ENCODE measurements at regions not wholly inside any gene's neighbourhood (a gene's known extent, or its start where the extent isn't known, plus 50 kb on each side); places are given as distances from the start of the nearest gene placed in this dataset.

GRCh38 chr7:118792682-118793081 lies 568.2 kb downstream of the ANKRD7 start:
- no peak for TF ChIP-seq POLR2A (IDR thresholded peaks at IDR 0.05; ENCODE audit: low read depth, low read length)
- DNase-seq (ENCODE audit: insufficient read length, low spot score) (no peak), FAIRE-seq (no peak)

GRCh38 chr7:118793582-118793981 lies 569.1 kb downstream of the ANKRD7 start:
- TF ChIP-seq POLR2A (IDR thresholded peaks at IDR 0.05; ENCODE audit: low read depth, low read length), result no peak
- FAIRE-seq (no peak), DNase-seq (ENCODE audit: insufficient read length, low spot score) (no peak)

- FAIRE-seq (no peak), DNase-seq (ENCODE audit: insufficient read length, low spot score) (no peak)
- TF ChIP-seq POLR2A (IDR thresholded peaks at IDR 0.05; ENCODE audit: low read depth, low read length), result no peak
These were observed 569.9 kb downstream of the ANKRD7 start for GRCh38 chr7:118794419-118794818.

GRCh38 chr7:118801366-118801765 lies 576.9 kb downstream of the ANKRD7 start:
- TF ChIP-seq POLR2A (IDR thresholded peaks at IDR 0.05; ENCODE audit: low read depth, low read length), result no peak
- FAIRE-seq, result no peak
- no peak for DNase-seq (ENCODE audit: insufficient read length, low spot score)

- DNase-seq (ENCODE audit: insufficient read length, low spot score), result no peak
- no peak for FAIRE-seq
- no peak for TF ChIP-seq POLR2A (IDR thresholded peaks at IDR 0.05; ENCODE audit: low read depth, low read length)
These were observed 578.2 kb downstream of the ANKRD7 start for GRCh38 chr7:118802726-118803125.

- no peak for FAIRE-seq
These were observed 601.7 kb downstream of the ANKRD7 start for GRCh38 chr7:118826246-118826645.

GRCh38 chr7:118836933-118837332 lies 612.4 kb downstream of the ANKRD7 start:
- no peak for TF ChIP-seq POLR2A (IDR thresholded peaks at IDR 0.05; ENCODE audit: low read depth, low read length)
- no peak for DNase-seq (ENCODE audit: insufficient read length, low spot score)
- FAIRE-seq, result no peak

More at GRCh38 chr7:118826246-118826645, 601.7 kb downstream of the ANKRD7 start:
- no peak for DNase-seq (ENCODE audit: insufficient read length, low spot score)
- no peak for TF ChIP-seq POLR2A (IDR thresholded peaks at IDR 0.05; ENCODE audit: low read depth, low read length)

- no peak for FAIRE-seq
- no peak for DNase-seq (ENCODE audit: insufficient read length, low spot score)
- TF ChIP-seq POLR2A (IDR thresholded peaks at IDR 0.05; ENCODE audit: low read depth, low read length), result no peak
These were observed 615.0 kb downstream of the ANKRD7 start for GRCh38 chr7:118839515-118839914.

- TF ChIP-seq POLR2A (IDR thresholded peaks at IDR 0.05; ENCODE audit: low read depth, low read length), result no peak
- no peak for FAIRE-seq
These were observed 619.0 kb downstream of the ANKRD7 start for GRCh38 chr7:118843456-118843855.

GRCh38 chr7:118844748-118845147 lies 620.2 kb downstream of the ANKRD7 start:
- DNase-seq (ENCODE audit: insufficient read length, low spot score) (no peak), FAIRE-seq (no peak)

More at GRCh38 chr7:118843456-118843855, 619.0 kb downstream of the ANKRD7 start:
- no peak for DNase-seq (ENCODE audit: insufficient read length, low spot score)

GRCh38 chr7:118845791-118846190 lies 621.3 kb downstream of the ANKRD7 start:
- TF ChIP-seq POLR2A (IDR thresholded peaks at IDR 0.05; ENCODE audit: low read depth, low read length), result no peak
- FAIRE-seq (no peak), DNase-seq (ENCODE audit: insufficient read length, low spot score) (no peak)

More at GRCh38 chr7:118844748-118845147, 620.2 kb downstream of the ANKRD7 start:
- no peak for TF ChIP-seq POLR2A (IDR thresholded peaks at IDR 0.05; ENCODE audit: low read depth, low read length)

- TF ChIP-seq POLR2A (IDR thresholded peaks at IDR 0.05; ENCODE audit: low read depth, low read length), result no peak
- no peak for DNase-seq (ENCODE audit: insufficient read length, low spot score)
- no peak for FAIRE-seq
These were observed 622.5 kb downstream of the ANKRD7 start for GRCh38 chr7:118846977-118847376.

- TF ChIP-seq POLR2A (IDR thresholded peaks at IDR 0.05; ENCODE audit: low read depth, low read length), result no peak
- FAIRE-seq (no peak), DNase-seq (ENCODE audit: insufficient read length, low spot score) (no peak)
These were observed 630.8 kb downstream of the ANKRD7 start for GRCh38 chr7:118855290-118855689.

- no peak for FAIRE-seq
- no peak for TF ChIP-seq POLR2A (IDR thresholded peaks at IDR 0.05; ENCODE audit: low read depth, low read length)
- no peak for DNase-seq (ENCODE audit: insufficient read length, low spot score)
These were observed 634.2 kb downstream of the ANKRD7 start for GRCh38 chr7:118858651-118859149.

- FAIRE-seq (no peak), DNase-seq (ENCODE audit: insufficient read length, low spot score) (no peak)
- TF ChIP-seq POLR2A (IDR thresholded peaks at IDR 0.05; ENCODE audit: low read depth, low read length), result no peak
These were observed 637.1 kb downstream of the ANKRD7 start for GRCh38 chr7:118861581-118861980.

GRCh38 chr7:118862740-118863139 lies 638.2 kb downstream of the ANKRD7 start:
- no peak for DNase-seq (ENCODE audit: insufficient read length, low spot score)
- no peak for TF ChIP-seq POLR2A (IDR thresholded peaks at IDR 0.05; ENCODE audit: low read depth, low read length)
- FAIRE-seq, result no peak

Data from H54 (cell line).